GM13977 (cell line): ENCODE measurements at regions not wholly inside any gene's neighbourhood (a gene's known extent, or its start where the extent isn't known, plus 50 kb on each side); places are given as distances from the start of the nearest gene placed in this dataset.
"Not testable (repeated sequence)": the region's sequence is repeated elsewhere in the genome, so short reads cannot be mapped to it uniquely, and the experiment has no call there.

Source experiments
- DNase-seq: peaks from one replicate; pipeline ENCODE4 v3.0.0; 2012; ENCODE audit warnings: low spot score
- CTCF ChIP-seq: IDR thresholded peaks from 2 replicates; pipeline ENCODE4 v1.5.1; 2012; ENCODE audit warnings: mild to moderate bottlenecking, control low read depth; ENCODE audit not compliant: insufficient read depth; ENCODE audit errors: extremely low read depth, missing control alignments
- in situ Hi-C: fragments of 300-500 bp; cut with MboI; formaldehyde crosslinking; loops from one replicate; pipeline ENCODE4 v1.12.0; 2022; ENCODE audit warnings: low sequenced_read_pairs, low pct_unique_long_range_greater_than_20kb, mixed read lengths, inconsistent platforms; ENCODE audit not compliant: unreplicated experiment

GRCh38 chr12:88367231-88367630 lies 213.0 kb downstream of the KITLG start:
- in situ Hi-C loops, result no loop called here
- TF ChIP-seq CTCF, result no peak
- no peak for DNase-seq

GRCh38 chr12:88368077-88368476 lies 212.2 kb downstream of the KITLG start:
- in situ Hi-C loops, DNase-seq: not testable (repeated sequence)

- DNase-seq, result no peak
- TF ChIP-seq CTCF, result no peak
- in situ Hi-C loops, result no loop called here
Measured at GRCh38 chr12:88371416-88372183, 208.7 kb downstream of the KITLG start.

- DNase-seq, result no peak
- in situ Hi-C loops, result no loop called here
- TF ChIP-seq CTCF, result no peak
Measured at GRCh38 chr12:88375306-88376305, 204.7 kb downstream of the KITLG start.

- no peak for TF ChIP-seq CTCF
- in situ Hi-C loops, result no loop called here
- no peak for DNase-seq
Measured at GRCh38 chr12:88377973-88378372, 202.3 kb downstream of the KITLG start.

GRCh38 chr12:88381466-88381865 lies 198.8 kb downstream of the KITLG start:
- DNase-seq, result no peak
- no peak for TF ChIP-seq CTCF
- in situ Hi-C loops, result no loop called here

GRCh38 chr12:88383405-88383804 lies 196.9 kb downstream of the KITLG start:
- TF ChIP-seq CTCF, result no peak
- no peak for DNase-seq
- in situ Hi-C loops, result no loop called here
